ENCODE measurements at regions not wholly inside any gene's neighbourhood (a gene's known extent, or its start where the extent isn't known, plus 50 kb on each side); places are given as distances from the start of the nearest gene placed in this dataset.
"Not testable (repeated sequence)": the region's sequence is repeated elsewhere in the genome, so short reads cannot be mapped to it uniquely, and the experiment has no call there.

DNA sequence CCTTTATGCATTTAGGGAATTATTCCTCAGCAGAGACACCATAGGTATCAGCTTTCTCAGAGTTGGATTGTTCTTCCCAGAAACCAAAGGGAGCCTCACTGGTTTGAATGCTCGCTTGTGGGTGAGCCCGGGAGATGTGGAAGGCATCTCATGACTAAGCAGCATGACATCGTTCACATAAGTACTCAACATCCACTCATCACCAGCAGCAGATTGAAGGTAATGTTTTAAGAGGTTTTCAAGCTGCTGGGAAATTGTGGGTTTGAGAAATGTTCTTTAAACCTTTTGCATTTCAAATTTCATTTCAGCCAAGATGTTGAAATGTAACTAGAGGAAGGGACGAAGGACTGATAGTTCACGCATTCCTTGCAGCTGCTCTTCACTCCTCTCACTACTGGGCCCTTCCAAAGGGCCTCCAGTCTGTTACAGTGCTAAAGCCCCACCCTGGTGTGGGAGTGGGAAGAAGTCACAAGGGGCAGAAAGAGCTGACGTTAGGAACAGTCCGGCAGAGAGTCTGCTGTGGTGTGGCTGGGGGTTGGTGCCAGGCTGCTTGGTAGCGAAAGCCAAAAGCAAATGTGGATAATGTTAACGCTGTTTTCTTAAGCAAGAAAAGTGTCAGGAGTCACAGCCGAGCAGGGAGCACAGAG, 324.5 kb upstream of the EPHA4 start:
- TF ChIP-seq, protein P1, sequence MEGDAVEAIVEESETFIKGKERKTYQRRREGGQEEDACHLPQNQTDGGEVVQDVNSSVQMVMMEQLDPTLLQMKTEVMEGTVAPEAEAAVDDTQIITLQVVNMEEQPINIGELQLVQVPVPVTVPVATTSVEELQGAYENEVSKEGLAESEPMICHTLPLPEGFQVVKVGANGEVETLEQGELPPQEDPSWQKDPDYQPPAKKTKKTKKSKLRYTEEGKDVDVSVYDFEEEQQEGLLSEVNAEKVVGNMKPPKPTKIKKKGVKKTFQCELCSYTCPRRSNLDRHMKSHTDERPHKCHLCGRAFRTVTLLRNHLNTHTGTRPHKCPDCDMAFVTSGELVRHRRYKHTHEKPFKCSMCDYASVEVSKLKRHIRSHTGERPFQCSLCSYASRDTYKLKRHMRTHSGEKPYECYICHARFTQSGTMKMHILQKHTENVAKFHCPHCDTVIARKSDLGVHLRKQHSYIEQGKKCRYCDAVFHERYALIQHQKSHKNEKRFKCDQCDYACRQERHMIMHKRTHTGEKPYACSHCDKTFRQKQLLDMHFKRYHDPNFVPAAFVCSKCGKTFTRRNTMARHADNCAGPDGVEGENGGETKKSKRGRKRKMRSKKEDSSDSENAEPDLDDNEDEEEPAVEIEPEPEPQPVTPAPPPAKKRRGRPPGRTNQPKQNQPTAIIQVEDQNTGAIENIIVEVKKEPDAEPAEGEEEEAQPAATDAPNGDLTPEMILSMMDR (conservative IDR thresholded peaks at IDR 0.05): no peak

DNA sequence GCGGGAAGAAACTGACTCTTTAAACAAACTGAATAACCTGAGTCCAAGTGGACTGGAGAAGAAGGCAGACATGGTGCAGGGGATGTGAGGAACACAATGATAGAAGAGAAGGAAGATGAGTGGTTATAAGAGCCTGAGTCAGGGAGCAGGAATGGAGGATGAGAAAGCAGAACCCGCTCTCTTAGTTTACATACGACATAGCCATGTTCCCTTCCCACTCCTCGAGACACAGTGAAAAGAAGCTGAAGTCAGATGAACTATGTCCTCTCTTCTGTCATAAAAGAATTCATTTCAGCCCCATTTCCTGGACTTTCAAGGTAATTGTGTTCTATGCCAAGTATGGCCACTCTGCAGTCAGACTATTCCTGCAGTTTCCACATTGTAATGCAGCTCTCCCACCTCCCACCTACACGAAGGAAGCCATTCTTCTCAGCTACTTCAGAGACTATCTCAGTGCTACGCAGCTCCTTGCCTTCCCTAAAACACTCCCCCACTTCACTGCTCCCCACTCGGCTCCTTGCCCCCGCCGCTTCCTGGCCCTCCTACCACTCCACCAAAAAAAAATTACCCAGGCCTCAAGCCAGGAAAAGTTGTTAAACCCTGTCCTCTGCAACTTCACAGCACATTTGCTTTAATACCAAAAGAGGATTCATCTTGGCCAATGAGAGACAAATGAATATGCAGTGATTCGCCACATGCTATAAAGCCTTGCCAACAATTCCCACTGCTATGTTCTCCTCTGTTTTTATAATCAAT, 323.4 kb upstream of the EPHA4 start:
- TF ChIP-seq, protein P1 (conservative IDR thresholded peaks at IDR 0.05): no peak
- no peak overlapping the region for H3K27ac ChIP-seq

More for the DNA sequence above, 324.5 kb upstream of the EPHA4 start:
- H3K27ac ChIP-seq: no peak overlapping the region

DNA sequence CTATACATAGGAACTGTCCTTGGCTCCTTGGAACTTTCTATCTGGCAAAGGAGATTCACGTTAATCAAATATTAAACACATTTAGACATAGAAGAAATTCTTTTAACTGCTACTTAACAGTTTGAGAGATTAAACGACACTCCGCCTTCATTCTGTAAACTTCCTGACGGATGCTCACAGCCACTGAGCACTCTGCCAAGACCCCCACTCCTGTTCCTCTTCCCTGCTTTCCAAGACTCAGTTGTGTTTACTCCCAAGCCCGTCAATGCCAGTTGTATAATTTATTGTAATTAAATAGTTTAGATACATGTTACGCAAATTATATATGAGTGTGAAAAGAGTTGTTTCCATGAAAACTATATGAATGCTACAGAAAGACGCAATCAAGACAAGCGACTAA, 321.4 kb upstream of the EPHA4 start:
- TF ChIP-seq, protein P1 (conservative IDR thresholded peaks at IDR 0.05): no peak
- no peak overlapping the region for H3K27ac ChIP-seq

DNA sequence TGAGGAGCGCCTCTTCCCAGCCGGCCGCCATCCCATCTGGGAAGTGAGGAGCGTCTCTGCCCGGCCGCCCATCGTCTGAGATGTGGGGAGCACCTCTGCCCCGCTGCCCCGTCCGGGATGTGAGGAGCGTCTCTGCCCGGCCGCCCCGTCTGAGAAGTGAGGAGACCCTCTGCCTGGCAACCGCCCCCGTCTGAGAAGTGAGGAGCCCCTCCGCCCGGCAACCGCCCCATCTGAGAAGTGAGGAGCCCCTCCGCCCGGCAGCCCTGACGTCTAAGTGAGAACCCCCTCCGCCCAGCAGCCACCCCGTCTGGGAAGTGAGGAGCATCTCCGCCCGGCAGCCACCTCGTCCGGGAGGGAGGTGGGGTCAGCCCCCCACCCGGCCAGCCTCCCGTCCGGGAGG, 319.9 kb upstream of the EPHA4 start:
- H3K27ac ChIP-seq: not testable (repeated sequence)

DNA sequence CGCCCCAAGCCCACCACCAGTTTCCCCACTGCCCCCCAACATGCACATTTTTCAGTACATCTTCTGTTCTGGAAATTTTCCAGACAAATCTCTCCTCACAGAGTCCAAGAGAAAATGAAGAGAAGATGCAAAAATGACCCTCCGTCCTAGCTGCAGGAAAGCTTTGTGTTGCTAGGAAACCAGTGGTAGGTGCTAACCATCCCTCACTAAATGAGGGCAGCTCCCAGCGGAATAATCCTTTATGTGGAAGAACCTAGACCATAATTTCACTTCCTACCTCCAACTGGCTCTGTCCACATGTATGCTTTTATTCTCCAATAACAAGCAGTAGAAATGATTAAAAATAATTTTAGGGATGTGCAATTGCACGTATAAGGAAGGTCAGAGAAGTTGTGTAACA, 311.9 kb upstream of the EPHA4 start:
- TF ChIP-seq, protein P1 (conservative IDR thresholded peaks at IDR 0.05): no peak
- no peak overlapping the region for H3K27ac ChIP-seq

DNA sequence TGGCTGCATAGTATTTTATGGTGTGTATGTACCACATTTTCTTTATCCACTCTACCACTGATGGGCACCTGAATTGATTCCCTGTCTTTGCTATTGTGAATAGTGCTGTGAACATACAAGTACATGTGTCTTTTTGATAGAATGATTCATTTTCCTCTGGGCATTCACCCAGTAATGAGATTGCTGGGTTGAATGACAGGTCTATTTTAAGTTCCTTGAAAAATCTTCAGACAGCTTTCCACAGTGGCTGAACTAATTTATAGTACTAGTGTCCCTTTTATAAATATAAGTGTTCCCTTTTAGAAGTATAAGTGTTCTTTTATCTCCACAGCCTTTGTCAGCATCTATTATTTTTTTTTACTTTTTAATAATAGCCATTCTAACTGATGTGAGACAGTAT, 303.9 kb upstream of the EPHA4 start:
- H3K27ac ChIP-seq: no peak overlapping the region
- TF ChIP-seq, protein P1 (conservative IDR thresholded peaks at IDR 0.05): no peak

DNA sequence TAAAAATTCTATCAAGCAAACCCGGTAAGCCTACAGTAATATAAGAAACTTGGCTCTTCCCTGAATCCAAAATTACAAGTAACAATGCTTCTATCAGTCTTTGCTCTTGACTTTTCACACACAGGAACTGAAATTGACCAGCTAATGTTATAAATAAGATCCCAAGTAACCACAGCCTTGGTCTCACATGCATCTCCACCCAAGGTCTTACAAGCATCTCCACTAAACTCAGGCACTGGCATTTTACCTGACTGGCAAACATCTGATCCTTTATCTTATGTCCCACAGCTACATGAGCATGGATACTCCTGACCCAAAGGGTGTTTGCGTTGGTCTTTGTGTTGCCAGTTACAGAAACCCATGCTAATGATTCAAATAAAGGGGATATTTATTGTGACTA, 302.3 kb upstream of the EPHA4 start:
- no peak overlapping the region for H3K27ac ChIP-seq
- TF ChIP-seq, protein P1 (conservative IDR thresholded peaks at IDR 0.05): no peak

DNA sequence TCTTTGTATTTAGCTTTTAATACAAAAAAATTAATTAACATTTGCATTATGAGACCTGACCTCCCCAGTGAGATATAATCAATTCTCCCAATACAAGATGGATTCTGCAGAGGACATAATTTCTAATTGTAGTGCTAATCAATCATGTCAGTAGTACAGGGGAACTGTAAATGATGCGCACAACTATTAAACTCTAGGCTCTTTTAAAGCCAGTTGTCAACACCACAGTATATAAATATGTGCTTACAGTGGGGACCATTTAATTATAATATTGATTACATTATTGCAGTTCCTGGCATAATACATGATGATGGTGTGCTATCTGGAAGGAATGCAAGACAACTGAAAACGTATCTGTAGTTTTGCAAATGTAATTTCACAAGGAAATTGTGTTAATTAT, 285.6 kb upstream of the EPHA4 start:
- TF ChIP-seq, protein P1 (conservative IDR thresholded peaks at IDR 0.05): no peak
- H3K27ac ChIP-seq: no peak overlapping the region
